ENCODE measurements at regions not wholly inside any gene's neighbourhood (a gene's known extent, or its start where the extent isn't known, plus 50 kb on each side); places are given as distances from the start of the nearest gene placed in this dataset.
"Not testable (repeated sequence)": the region's sequence is repeated elsewhere in the genome, so short reads cannot be mapped to it uniquely, and the experiment has no call there.

DNA sequence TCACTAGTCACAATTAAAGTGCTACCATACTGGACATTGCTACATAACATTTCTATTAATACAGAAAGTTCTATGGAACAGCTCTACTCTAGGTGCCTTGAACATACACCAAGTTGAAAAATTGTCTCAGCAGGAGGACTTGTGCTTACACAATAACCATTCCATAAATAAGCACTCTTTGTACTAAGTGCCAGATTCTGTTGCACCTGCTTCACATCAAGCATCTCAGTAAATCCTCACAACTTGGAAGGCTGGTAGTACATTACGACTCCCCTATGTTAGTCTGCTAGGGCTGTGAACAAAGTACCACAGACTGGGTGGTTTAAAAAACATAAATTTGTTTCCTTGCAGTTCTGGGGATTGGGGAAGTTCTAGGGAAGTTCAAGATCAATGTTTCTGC is 296.9 kb upstream of the NCKAP5 start:
- ChIA-PET CTCF (interaction anchor here (0.7 to 2.3 kb wide), 3 partner anchors 14 to 22 kb away, joined by 3 to 5 read pairs (median 3); no protein-coding TSS in a partner anchor), POLR2A (no interaction called here)

DNA sequence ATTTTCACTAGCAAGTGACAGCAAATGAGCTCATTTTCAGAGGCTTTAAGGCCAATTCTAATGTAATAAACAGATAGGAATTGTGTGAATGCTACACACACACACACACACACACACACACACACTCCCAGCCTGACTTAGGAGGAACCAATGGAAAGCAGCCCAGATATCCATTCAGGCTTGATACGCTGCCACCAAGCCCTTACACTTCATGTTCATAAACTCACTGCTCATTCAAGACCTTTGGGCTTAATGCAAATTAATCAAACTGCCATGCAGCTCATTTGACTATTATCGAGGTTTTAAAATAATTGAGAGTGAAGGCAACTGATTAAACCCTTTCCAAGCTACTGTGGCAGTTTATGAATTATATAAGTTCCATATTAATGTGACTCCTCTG is 298.9 kb upstream of the NCKAP5 start:
- TF ChIP-seq, protein P1, sequence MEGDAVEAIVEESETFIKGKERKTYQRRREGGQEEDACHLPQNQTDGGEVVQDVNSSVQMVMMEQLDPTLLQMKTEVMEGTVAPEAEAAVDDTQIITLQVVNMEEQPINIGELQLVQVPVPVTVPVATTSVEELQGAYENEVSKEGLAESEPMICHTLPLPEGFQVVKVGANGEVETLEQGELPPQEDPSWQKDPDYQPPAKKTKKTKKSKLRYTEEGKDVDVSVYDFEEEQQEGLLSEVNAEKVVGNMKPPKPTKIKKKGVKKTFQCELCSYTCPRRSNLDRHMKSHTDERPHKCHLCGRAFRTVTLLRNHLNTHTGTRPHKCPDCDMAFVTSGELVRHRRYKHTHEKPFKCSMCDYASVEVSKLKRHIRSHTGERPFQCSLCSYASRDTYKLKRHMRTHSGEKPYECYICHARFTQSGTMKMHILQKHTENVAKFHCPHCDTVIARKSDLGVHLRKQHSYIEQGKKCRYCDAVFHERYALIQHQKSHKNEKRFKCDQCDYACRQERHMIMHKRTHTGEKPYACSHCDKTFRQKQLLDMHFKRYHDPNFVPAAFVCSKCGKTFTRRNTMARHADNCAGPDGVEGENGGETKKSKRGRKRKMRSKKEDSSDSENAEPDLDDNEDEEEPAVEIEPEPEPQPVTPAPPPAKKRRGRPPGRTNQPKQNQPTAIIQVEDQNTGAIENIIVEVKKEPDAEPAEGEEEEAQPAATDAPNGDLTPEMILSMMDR (IDR thresholded peaks at IDR 0.05; ENCODE audit: control extremely low read depth, extremely low read depth, low read depth, missing control alignments) = no peak
- CTCF ChIA-PET = interaction anchor here (0.7 to 1.8 kb wide), 4 partner anchors 14 to 545 kb away, joined by 3 to 8 read pairs (median 3); no protein-coding TSS in a partner anchor
- DNase-seq (ENCODE audit: extremely low spot score) = peak; percentile 0
- POLR2A ChIA-PET = no interaction called here

More for the DNA sequence above, 296.9 kb upstream of the NCKAP5 start:
- TF ChIP-seq, protein P1 (IDR thresholded peaks at IDR 0.05; ENCODE audit: control extremely low read depth, extremely low read depth, low read depth, missing control alignments) = no peak
- DNase-seq (ENCODE audit: extremely low spot score) = no peak

DNA sequence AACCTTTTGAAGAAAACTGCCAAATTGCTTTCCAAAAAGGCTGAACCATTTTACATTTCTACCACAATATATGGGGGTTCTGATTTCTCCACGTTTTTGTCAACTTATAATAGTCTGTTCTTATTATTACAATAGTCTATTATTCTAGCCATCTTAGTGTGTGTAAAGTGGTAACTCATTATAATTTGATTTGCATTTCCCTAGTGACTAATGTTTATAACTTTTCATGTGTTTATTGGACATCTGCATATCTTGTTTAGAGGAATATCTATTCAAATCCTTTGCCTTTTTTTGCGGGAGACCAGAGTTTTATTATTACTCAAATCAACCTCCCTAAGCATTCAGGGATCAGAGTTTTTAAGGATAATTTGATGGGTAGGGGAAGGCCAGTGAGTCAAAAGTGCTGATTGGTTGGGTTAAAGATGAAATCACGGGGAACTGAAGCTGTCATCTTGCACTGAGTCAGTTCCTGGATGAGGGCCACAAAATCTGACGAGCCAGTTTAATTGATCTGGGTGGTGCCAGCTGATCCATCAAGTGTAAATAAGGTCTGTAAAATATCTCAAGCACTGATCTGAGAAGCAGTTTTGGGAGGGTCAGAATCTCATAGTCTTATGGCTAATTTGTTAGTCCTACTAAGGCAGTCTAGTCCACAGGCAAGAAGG is 303.4 kb upstream of the NCKAP5 start:
- TF ChIP-seq, protein P1 (IDR thresholded peaks at IDR 0.05; ENCODE audit: control extremely low read depth, extremely low read depth, low read depth, missing control alignments) = no peak
- DNase-seq (ENCODE audit: extremely low spot score) = no peak
- ChIA-PET CTCF (no interaction called here), POLR2A (no interaction called here)

DNA sequence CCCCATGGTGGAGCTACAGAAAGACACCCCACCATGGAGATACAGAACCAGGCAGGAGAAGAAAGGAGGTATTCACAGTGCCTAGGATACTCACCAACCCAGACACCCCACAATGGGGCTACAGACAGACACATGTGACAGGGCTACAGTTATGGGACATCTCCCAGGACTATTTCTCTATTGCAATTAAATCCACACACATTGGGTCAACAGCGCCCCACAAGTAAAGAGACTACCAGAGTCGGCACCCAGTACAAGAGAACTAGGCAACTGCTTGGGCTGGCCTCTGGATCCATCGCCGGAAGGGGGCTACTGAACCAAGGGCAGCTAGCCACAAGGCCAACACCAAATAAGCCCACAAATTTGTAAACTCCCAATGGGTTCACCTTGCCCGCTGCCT is 310.1 kb upstream of the NCKAP5 start:
- CTCF ChIA-PET = no interaction called here

DNA sequence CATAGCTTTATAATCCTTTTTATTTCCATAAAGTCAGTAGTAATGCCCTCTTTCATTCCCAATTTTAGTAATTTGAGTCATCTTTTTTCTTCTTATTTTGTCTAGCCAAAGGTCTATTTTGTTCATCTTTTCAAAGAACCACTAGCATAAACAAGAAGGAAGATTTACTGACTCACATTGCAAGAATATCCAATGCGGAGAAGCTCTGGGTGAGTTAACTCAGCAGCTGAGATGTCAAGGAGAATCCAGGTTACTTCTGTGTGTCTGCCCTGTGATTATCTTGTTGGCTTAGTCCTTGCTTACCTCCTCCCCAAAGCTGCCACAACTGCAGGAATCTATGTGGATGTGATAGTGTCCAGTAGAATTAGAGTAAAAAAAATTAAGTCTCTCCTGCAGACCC is 311.4 kb upstream of the NCKAP5 start:
- ChIA-PET POLR2A (no interaction called here), CTCF (interaction anchor here (0.9 to 2.0 kb wide), 2 partner anchors 10 to 11 kb away, joined by 4 to 5 read pairs; no protein-coding TSS in a partner anchor)
- TF ChIP-seq, protein P1 (IDR thresholded peaks at IDR 0.05; ENCODE audit: control extremely low read depth, extremely low read depth, low read depth, missing control alignments) = no peak
- no peak for DNase-seq (ENCODE audit: extremely low spot score)

More for the DNA sequence above, 310.1 kb upstream of the NCKAP5 start:
- POLR2A ChIA-PET = no interaction called here
- TF ChIP-seq, protein P1 (IDR thresholded peaks at IDR 0.05; ENCODE audit: control extremely low read depth, extremely low read depth, low read depth, missing control alignments) = no peak
- DNase-seq (ENCODE audit: extremely low spot score) = no peak

DNA sequence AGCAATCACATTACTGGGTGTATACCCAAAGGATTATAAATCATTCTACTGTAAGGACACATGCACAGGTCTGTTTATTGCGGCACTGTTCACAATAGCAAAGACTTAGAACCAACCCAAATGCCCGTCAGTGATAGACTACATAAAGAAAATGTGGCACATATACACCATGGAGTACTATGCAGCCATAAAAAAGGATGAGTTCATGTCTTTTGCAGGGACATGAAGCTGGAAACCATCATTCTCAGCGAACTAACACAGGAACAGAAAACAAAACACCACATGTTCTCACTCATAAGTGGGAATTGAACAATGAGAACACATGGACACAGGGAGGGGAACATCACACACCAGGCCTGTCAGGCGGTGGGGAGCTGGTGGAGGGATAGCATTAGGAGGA is 313.9 kb upstream of the NCKAP5 start:
- CTCF ChIA-PET = interaction anchor here (1.4 to 1.6 kb wide), 3 partner anchors 9 to 20 kb away, joined by 3 to 4 read pairs (median 3); no protein-coding TSS in a partner anchor
- POLR2A ChIA-PET; DNase-seq (ENCODE audit: extremely low spot score): not testable (repeated sequence)

DNA sequence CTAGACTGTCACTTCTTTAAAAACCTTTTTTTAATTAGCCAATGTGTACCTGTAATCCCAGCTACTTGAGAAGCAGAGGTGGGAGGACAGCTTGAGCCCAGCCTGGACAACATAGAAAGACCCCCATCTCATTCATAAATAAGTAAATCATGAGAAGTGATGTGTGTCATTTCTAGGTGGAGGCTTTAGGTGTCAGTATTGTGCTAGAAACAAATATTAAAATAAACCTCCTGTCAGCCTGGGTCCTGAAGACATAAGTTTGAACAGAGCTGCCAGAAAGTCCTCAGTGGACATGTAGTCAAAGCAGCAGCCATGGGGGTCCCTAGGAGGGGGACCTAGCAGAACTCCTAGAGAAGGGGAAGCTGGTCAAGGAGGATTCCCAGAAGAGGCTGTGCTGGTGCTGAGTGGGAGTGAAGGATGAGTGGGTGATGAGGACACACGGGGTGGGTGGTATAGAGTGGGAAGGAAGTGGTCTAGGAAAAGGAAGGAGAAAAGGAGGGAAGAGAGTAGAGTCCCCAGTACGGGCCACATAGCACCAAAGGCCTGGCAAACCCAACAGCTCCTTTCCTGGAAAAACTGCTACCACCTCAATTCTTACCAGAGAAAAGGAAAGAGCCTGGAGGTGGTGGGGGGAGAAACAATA is 316.6 kb upstream of the NCKAP5 start:
- TF ChIP-seq, protein P1 (IDR thresholded peaks at IDR 0.05; ENCODE audit: control extremely low read depth, extremely low read depth, low read depth, missing control alignments) = peak; percentile 32
- ChIA-PET POLR2A (no interaction called here), CTCF (interaction anchor here (1.0 to 8.0 kb wide), 7 partner anchors 8 to 566 kb away, joined by 3 to 67 read pairs (median 5); no protein-coding TSS in a partner anchor)
- DNase-seq (ENCODE audit: extremely low spot score) = peak; percentile 31

Measured in GM10248 (cell line).